ENCODE measurements at regions not wholly inside any gene's neighbourhood (a gene's known extent, or its start where the extent isn't known, plus 50 kb on each side); places are given as distances from the start of the nearest gene placed in this dataset.
"Not testable (repeated sequence)": the region's sequence is repeated elsewhere in the genome, so short reads cannot be mapped to it uniquely, and the experiment has no call there.

GRCh38 chr3:125758641-125759130, 163.4 kb upstream of the OSBPL11 start:
- BruUV-seq (replicated peaks); intact Hi-C loops (cut with micrococcal nuclease); DNase-seq (ENCODE audit: extremely low read depth in 1 of 4, low spot score in 3 of 4); H2AFZ ChIP-seq (ENCODE audit: low read depth, low read length); H3K27me3 ChIP-seq (ENCODE audit: control insufficient read depth in 2 of 2, insufficient read depth in 2 of 2, low read length in 2 of 2); H3K4me1 ChIP-seq (replicated peaks in 1 of 2; ENCODE audit: control insufficient read depth in 2 of 2, insufficient read depth in 2 of 2, low read length in 2 of 2); H3K79me2 ChIP-seq (ENCODE audit: control insufficient read depth, insufficient read depth, low read length); H3K4me3 ChIP-seq; POLR2A ChIA-PET; FAIRE-seq; in situ Hi-C loops (cut with MboI); H3K9me3 ChIP-seq (replicated peaks; ENCODE audit: control insufficient read depth, insufficient read depth, low read depth, low read length); H3K36me3 ChIP-seq (ENCODE audit: control insufficient read depth, insufficient read depth, low read length); H3K9me1 ChIP-seq (ENCODE audit: control insufficient read depth, insufficient read depth, low read length); H3K27ac ChIP-seq (ENCODE audit: extremely low read depth, low read depth, low read length); H3K4me2 ChIP-seq (ENCODE audit: insufficient read depth, low read length); ATAC-seq; H3K9ac ChIP-seq (ENCODE audit: insufficient read depth in 1 of 2, low read depth in 2 of 2, low read length in 2 of 2); H4K20me1 ChIP-seq (replicated peaks; ENCODE audit: control insufficient read depth, insufficient read depth, low read length); CTCF ChIA-PET (ENCODE audit: low intra/inter-chr PET ratio): not testable (repeated sequence)
- 0% methylated on average over 7 of the region's 32 CpGs for WGBS (ENCODE audit: insufficient coverage, low coverage, missing lambda C conversion rate)

- H3K27ac ChIP-seq (ENCODE audit: extremely low read depth, low read depth, low read length); DNase-seq (ENCODE audit: extremely low read depth in 1 of 4, low spot score in 3 of 4); in situ Hi-C loops (cut with MboI); H4K20me1 ChIP-seq (replicated peaks; ENCODE audit: control insufficient read depth, insufficient read depth, low read length); H3K9me3 ChIP-seq (replicated peaks; ENCODE audit: control insufficient read depth, insufficient read depth, low read depth, low read length); H3K9ac ChIP-seq (ENCODE audit: insufficient read depth in 1 of 2, low read depth in 2 of 2, low read length in 2 of 2); H2AFZ ChIP-seq (ENCODE audit: low read depth, low read length); BruUV-seq (replicated peaks); intact Hi-C loops (cut with micrococcal nuclease); H3K4me3 ChIP-seq; H3K9me1 ChIP-seq (ENCODE audit: control insufficient read depth, insufficient read depth, low read length); POLR2A ChIA-PET; H3K27me3 ChIP-seq (ENCODE audit: control insufficient read depth in 2 of 2, insufficient read depth in 2 of 2, low read length in 2 of 2); H3K4me1 ChIP-seq (replicated peaks in 1 of 2; ENCODE audit: control insufficient read depth in 2 of 2, insufficient read depth in 2 of 2, low read length in 2 of 2); ATAC-seq; H3K36me3 ChIP-seq (ENCODE audit: control insufficient read depth, insufficient read depth, low read length); H3K4me2 ChIP-seq (ENCODE audit: insufficient read depth, low read length); FAIRE-seq; H3K79me2 ChIP-seq (ENCODE audit: control insufficient read depth, insufficient read depth, low read length); CTCF ChIA-PET (ENCODE audit: low intra/inter-chr PET ratio): not testable (repeated sequence)
- WGBS (ENCODE audit: insufficient coverage, low coverage, missing lambda C conversion rate): 0% methylated on average over 2 of the region's 2 CpGs
These were observed 167.3 kb upstream of the OSBPL11 start for GRCh38 chr3:125762601-125763000.

Data from K562 (cell line).